Activated CD8-positive, alpha-beta memory T cell treated with anti-CD3 and anti-CD28 coated beads, Interleukin-2, amount 10 ng/mL, durations not matched to agents 7 days and 5 days (primary cell): ENCODE measurements at regions not wholly inside any gene's neighbourhood (a gene's known extent, or its start where the extent isn't known, plus 50 kb on each side); places are given as distances from the start of the nearest gene placed in this dataset.

Experiments
- ATAC-seq: fragments of 150-1000 bp; cut with Tn5 transposase; one replicate; pipeline ENCODE4 v1.10.0; 2021; ENCODE audit warnings: moderate library complexity
- CTCF ChIA-PET: fragments of 350-600 bp; sonication (Branson Sonifier 250); formaldehyde crosslinking; loops from one replicate; lab custom pipeline; 2021; ENCODE audit warnings: antibody characterized with exemption; lab: Charles Lee
- DNase-seq: peaks from one replicate; pipeline ENCODE4 v3.0.0-alpha.2; 2020
- H3K27ac Mint-ChIP-seq: one replicate; pipeline ENCODE4 v1.8.0; 2021; ENCODE audit warnings: mild to moderate bottlenecking, mixed read lengths
- H3K27me3 Mint-ChIP-seq: one replicate; pipeline ENCODE4 v1.8.0; 2021; ENCODE audit warnings: mixed read lengths
- H3K36me3 Mint-ChIP-seq: one replicate; pipeline ENCODE4 v1.8.0; 2021; ENCODE audit warnings: mild to moderate bottlenecking, mixed read lengths
- H3K4me1 Mint-ChIP-seq: one replicate; pipeline ENCODE4 v1.8.0; 2021; ENCODE audit warnings: mixed read lengths
- H3K4me3 Mint-ChIP-seq: one replicate; pipeline ENCODE4 v1.8.0; 2021; ENCODE audit warnings: mild to moderate bottlenecking, moderate library complexity, mixed read lengths
- H3K9me3 Mint-ChIP-seq: one replicate; pipeline ENCODE4 v1.8.0; 2022; ENCODE audit warnings: low read depth, mixed read lengths

DNA sequence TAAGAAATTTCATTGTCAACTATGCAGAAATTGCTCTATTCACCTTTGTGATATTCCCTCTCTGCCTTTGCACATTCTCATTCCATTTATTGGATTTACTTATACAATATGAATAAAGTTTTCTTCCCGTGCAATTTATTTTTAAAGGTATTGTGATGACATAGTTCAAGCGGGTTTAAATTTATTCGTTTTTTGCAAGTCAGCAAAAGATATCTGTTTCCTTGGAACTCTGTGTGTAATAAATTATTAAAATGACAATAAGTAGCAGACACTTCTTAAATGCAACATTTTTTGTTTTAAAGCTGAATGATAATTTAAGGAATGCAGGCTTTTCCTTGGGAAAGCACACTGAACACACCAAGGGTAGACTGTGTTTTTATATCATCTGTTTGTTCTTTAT, 143.1 kb downstream of the SLC41A2 start:
- H3K9me3 Mint-ChIP-seq = no peaks in the 10 kb centered on the region
- ATAC-seq = no peak
- no peak overlapping the region for H3K27ac Mint-ChIP-seq
- no peak overlapping the region for H3K4me3 Mint-ChIP-seq
- no peaks in the 10 kb centered on the region for H3K36me3 Mint-ChIP-seq
- no peaks in the 10 kb centered on the region for H3K4me1 Mint-ChIP-seq
- no peaks in the 10 kb centered on the region for H3K27me3 Mint-ChIP-seq
- DNase-seq = no peak
- CTCF ChIA-PET = no interaction called here
